Stomach (tissue), 4 donors: ENCODE measurements at regions not wholly inside any gene's neighbourhood (a gene's known extent, or its start where the extent isn't known, plus 50 kb on each side); places are given as distances from the start of the nearest gene placed in this dataset.

ENCODE experiments used
- EP300 ChIP-seq: sonication (generic); formaldehyde crosslinking; IDR thresholded peaks from one replicate; pipeline ENCODE4 v1.6.1; 2017; ENCODE audit warnings: antibody characterized with exemption
- POLR2A ChIP-seq, 4 donors: fragments of 450-650 bp; IDR thresholded peaks; one replicate each; pipeline ENCODE4 v1.6.1; 2016; ENCODE audit warnings: antibody characterized with exemption in 4 of 4, control low read depth in 2 of 4, mild to moderate bottlenecking in 1 of 4, moderate library complexity in 1 of 4
- POLR2AphosphoS5 ChIP-seq, 3 donors: sonication (generic); formaldehyde crosslinking; IDR thresholded peaks; one replicate each; pipeline ENCODE4 v1.6.1; 2016; ENCODE audit warnings: antibody characterized with exemption in 3 of 3
- TF ChIP-seq, protein P1 (sequence below), 7 experiments: fragments of 450-650 bp in 4 of 7; fragments of 200-600 bp in 3 of 7; sonication (generic) in 3 of 7; IDR thresholded peaks; one replicate each; pipeline ENCODE4 v1.5.1; 2016 to 2019; ENCODE audit warnings: antibody characterized with exemption in 7 of 7, control low read depth in 2 of 7, mild to moderate bottlenecking in 1 of 7

DNA sequence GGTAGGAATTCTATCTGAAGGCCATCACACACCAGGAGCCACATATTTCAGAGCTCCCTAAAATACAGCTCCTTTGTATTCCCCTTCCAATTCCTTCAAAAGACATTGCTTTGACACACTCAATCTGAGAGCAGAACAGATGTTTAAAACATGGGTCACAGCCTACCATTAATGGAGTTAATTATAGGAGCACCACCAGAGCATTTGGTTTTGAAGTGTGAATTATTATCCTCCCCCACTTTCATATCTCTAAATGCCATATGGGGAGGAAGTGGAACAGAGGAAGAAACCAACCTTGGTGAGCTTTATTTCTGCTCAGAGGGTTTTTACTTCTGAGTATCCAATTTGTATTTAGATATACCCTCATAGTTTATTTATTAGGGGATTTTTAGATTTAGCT lies 50.7 kb upstream of the TNFRSF21 start:
- TF ChIP-seq POLR2AphosphoS5 (IDR thresholded peaks at IDR 0.05) (no peak), POLR2A (IDR thresholded peaks at IDR 0.05) (no peak), EP300 (no peak)
- TF ChIP-seq, protein P1, sequence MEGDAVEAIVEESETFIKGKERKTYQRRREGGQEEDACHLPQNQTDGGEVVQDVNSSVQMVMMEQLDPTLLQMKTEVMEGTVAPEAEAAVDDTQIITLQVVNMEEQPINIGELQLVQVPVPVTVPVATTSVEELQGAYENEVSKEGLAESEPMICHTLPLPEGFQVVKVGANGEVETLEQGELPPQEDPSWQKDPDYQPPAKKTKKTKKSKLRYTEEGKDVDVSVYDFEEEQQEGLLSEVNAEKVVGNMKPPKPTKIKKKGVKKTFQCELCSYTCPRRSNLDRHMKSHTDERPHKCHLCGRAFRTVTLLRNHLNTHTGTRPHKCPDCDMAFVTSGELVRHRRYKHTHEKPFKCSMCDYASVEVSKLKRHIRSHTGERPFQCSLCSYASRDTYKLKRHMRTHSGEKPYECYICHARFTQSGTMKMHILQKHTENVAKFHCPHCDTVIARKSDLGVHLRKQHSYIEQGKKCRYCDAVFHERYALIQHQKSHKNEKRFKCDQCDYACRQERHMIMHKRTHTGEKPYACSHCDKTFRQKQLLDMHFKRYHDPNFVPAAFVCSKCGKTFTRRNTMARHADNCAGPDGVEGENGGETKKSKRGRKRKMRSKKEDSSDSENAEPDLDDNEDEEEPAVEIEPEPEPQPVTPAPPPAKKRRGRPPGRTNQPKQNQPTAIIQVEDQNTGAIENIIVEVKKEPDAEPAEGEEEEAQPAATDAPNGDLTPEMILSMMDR (IDR thresholded peaks at IDR 0.05), result no peak
